ENCODE measurements at regions not wholly inside any gene's neighbourhood (a gene's known extent, or its start where the extent isn't known, plus 50 kb on each side); places are given as distances from the start of the nearest gene placed in this dataset.

DNA sequence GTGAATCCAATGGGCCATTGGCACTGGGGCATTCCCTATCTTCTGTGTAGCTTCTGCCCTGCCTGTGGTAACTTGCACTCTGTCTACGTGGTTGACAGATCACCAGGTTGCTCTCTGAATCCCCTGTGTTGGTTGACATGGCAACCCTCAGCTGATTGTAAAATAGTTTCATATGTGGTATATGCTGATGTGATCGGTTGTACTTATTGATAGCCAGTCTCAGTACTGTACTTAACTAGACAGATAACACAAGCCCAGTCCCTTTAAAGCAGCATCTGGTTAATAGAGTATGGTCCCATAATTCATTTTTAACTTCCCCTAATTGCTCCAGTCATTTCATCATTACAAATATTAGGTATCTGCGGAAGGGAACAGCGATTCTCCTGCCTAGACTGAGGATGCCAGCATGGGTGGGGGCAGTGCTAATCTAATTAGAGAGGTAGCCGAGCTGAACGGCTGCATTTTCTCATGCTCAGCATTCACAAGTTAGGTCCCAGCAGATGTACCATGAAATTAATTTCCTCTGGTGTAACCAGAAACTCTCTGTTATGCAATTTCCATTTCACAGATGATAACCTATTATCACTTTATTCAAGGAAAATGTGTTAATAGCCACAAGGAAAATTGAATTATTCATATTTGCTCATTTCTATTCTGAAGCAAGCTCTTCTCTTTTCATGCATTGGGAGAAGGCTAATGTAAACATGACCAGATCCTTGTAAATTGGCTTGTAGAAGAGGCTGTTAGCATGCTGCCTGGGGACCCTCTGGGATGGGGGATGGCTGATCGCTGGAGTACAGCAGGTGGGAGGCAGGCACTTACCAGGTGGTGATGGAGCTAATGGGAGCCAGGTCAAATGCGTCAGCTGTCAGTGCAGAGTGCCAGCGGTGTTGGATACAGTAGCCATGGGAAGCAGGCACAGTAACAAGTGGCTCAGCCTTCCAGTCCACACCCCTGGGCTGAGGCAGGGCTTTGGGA lies 608.3 kb downstream of the GALR1 start:
- TF ChIP-seq, protein P1, sequence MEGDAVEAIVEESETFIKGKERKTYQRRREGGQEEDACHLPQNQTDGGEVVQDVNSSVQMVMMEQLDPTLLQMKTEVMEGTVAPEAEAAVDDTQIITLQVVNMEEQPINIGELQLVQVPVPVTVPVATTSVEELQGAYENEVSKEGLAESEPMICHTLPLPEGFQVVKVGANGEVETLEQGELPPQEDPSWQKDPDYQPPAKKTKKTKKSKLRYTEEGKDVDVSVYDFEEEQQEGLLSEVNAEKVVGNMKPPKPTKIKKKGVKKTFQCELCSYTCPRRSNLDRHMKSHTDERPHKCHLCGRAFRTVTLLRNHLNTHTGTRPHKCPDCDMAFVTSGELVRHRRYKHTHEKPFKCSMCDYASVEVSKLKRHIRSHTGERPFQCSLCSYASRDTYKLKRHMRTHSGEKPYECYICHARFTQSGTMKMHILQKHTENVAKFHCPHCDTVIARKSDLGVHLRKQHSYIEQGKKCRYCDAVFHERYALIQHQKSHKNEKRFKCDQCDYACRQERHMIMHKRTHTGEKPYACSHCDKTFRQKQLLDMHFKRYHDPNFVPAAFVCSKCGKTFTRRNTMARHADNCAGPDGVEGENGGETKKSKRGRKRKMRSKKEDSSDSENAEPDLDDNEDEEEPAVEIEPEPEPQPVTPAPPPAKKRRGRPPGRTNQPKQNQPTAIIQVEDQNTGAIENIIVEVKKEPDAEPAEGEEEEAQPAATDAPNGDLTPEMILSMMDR (IDR thresholded peaks at IDR 0.05; ENCODE audit: low read depth, low read length), result no peak
- H3K4me3 ChIP-seq (ENCODE audit: low read depth, low read length), result no peak overlapping the region

DNA sequence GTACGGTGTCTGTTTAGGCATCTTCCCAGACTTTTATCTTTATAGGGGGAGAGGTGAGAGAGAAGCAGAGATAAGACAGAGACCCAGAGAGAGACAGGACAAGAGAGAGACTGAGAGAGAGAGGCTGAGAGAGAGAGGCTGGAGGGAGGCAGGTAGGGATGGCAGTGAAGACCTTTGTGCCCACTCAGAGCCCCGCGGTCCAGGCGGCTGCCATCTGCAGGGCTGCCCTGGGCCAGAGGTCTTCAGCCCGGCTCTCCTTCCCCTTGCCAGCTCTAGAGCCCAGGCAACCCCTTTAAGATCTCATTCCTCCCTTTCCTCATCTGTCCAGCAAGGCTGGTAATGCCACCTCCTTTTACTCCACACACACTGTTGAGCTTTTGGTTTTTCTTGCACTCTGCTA lies 610.0 kb downstream of the GALR1 start:
- H3K4me3 ChIP-seq (ENCODE audit: low read depth, low read length), result no peak overlapping the region
- TF ChIP-seq, protein P1 (IDR thresholded peaks at IDR 0.05; ENCODE audit: low read depth, low read length), result no peak

DNA sequence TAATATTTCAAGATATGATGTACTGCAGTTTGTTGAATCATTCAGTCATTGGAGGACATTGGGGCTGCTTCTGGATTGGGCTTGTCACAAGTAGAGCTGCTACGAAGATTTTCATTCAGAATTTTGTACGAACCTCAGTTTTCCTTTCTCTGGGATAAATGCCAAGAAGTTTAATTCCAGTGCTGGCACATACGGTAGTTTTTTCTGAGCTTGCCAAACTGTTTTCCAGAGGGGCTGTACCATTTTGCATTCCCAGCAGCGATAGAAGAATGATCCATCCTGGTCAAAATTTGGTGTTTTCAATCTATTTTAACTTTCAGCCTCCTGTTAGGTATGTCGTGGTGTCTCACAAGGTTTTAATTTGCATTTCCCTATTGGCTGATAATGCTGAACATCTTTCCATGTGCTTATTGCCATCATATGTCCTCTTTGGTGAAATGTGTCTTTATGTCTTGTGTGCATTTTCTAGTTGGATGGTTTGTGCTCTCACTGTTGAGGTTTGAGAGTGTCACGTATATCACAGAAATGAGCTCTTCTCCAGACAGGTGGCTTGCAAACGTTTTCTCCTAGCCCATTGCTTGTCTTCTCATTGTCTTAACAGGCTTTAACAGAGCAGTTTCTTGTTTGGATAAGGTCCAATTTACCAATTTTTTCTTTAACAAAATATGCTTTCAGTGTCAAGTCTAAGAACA lies 612.6 kb downstream of the GALR1 start:
- no peak overlapping the region for H3K4me3 ChIP-seq (ENCODE audit: low read depth, low read length)
- TF ChIP-seq, protein P1 (IDR thresholded peaks at IDR 0.05; ENCODE audit: low read depth, low read length), result no peak

DNA sequence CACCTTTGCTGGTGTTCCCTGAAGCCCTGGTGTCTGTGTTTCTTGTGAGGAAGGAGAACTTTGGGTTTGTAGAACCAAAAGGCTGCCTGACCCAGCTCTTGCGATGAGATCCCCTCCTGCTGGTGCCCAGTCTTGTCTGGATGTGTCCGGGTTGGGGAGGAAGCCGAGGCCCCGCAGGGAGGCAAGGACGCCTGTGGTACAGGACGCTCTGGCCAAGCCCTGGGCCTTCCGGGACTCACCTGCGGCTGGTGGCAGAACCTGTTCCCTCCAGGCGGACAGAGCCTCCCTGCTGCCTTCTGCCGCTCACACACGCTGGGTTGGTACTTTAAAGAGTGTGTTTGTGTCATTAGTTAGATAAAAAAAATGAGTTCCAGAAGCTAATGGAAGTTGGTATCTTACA lies 616.2 kb downstream of the GALR1 start:
- TF ChIP-seq, protein P1 (IDR thresholded peaks at IDR 0.05; ENCODE audit: low read depth, low read length), result no peak
- no peak overlapping the region for H3K4me3 ChIP-seq (ENCODE audit: low read depth, low read length)

DNA sequence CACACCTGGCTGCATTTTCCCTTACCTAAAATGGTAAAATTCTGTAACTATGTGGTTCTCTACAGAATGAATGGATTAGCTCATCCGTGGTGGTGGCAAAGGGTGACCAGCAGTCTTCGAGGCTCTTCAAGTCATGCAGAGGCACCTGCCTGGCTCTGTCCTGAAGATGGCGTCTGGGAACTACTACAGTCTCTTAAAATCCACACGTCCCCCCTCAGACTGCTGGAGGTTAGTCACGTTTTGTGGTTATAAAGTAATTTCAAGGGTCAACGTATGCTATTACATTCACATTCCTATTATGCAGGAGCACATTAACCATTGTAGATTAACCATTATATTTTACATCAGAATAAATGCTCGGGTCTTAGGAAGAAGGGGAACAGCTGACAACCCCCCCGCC lies 616.7 kb downstream of the GALR1 start:
- TF ChIP-seq, protein P1 (IDR thresholded peaks at IDR 0.05; ENCODE audit: low read depth, low read length), result no peak
- H3K4me3 ChIP-seq (ENCODE audit: low read depth, low read length), result no peak overlapping the region

DNA sequence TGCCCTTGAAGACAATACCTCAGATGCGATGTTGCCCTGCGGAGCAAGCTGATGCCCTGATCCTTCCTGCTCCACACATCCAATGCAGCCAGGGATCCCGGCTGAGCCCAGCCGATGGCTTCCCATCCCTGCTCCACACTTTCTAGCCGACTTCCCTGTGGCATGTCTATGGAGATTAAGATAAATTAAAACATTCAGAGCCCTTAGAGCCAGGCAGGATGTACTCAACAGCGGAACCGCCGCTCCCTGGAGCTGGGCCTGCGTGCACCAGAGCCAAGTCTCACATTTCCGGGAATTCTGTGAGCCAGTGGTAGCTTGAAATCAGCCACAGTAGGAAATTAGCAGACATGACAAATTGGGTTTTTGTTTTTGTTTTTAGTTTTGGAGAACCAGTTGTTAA lies 620.6 kb downstream of the GALR1 start:
- H3K4me3 ChIP-seq (ENCODE audit: low read depth, low read length), result no peak overlapping the region
- TF ChIP-seq, protein P1 (IDR thresholded peaks at IDR 0.05; ENCODE audit: low read depth, low read length), result no peak

DNA sequence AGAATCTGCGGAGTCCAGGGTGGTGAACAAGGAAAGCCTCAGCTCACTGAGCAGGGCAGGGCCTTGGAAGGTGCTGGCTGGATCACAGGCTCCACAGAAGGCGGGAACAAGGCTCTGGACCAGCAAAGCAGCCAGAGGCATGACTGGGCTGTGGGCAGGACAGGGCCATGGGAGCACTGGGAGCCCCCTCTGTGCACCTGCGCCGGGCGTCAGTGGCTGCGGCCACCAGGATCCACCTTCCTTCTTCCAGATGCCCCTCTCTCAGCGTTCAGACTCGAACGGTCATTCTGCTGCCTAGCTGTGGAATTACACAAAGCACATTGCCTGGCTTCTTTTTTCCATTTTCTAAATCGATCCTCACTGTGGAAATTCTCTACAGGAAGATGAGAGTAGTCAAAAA lies 621.2 kb downstream of the GALR1 start:
- TF ChIP-seq, protein P1 (IDR thresholded peaks at IDR 0.05; ENCODE audit: low read depth, low read length), result no peak

More for the DNA sequence above, 621.2 kb downstream of the GALR1 start:
- no peak overlapping the region for H3K4me3 ChIP-seq (ENCODE audit: low read depth, low read length)
